Astrocyte (in vitro differentiated cells and primary cell): ENCODE measurements at regions not wholly inside any gene's neighbourhood (a gene's known extent, or its start where the extent isn't known, plus 50 kb on each side); places are given as distances from the start of the nearest gene placed in this dataset.

ENCODE experiments used
- DNase-seq: peaks from one replicate; pipeline ENCODE4 v3.0.0-alpha.2; 2010; ENCODE audit warnings: low read depth
- FAIRE-seq: peaks from 2 replicates; lab custom pipeline; 2011; peaks lifted over from hg19 to GRCh38; lab: Jason Lieb, UNC
- H2AFZ ChIP-seq: 2 replicates; pipeline ENCODE4 v1.6.0; 2012; ENCODE audit warnings: low read depth, low read length, inconsistent platforms
- H3K27ac ChIP-seq: 2 replicates; pipeline ENCODE4 v1.5.1; 2011; ENCODE audit warnings: low read depth, low read length, inconsistent platforms
- H3K27me3 ChIP-seq: 2 replicates; pipeline ENCODE4 v1.6.0; 2011; ENCODE audit warnings: low read length, inconsistent platforms; ENCODE audit not compliant: insufficient read depth
- H3K36me3 ChIP-seq: 2 replicates; pipeline ENCODE4 v1.5.1; 2011; ENCODE audit warnings: low read length, inconsistent platforms; ENCODE audit not compliant: insufficient read depth
- H3K4me1 ChIP-seq: 2 replicates; pipeline ENCODE4 v1.5.1; 2011; ENCODE audit warnings: low read length, inconsistent platforms; ENCODE audit not compliant: insufficient read depth
- H3K4me2 ChIP-seq: 2 replicates; pipeline ENCODE4 v1.6.0; 2012; ENCODE audit warnings: low read length, inconsistent platforms
- H3K4me3 ChIP-seq: 2 replicates; pipeline ENCODE4 v1.5.1; 2011; ENCODE audit warnings: low read depth, mild to moderate bottlenecking, low read length, inconsistent platforms; ENCODE audit not compliant: insufficient read depth
- H3K79me2 ChIP-seq: 2 replicates; pipeline ENCODE4 v1.6.0; 2012; ENCODE audit warnings: mild to moderate bottlenecking, low read length, inconsistent platforms; ENCODE audit not compliant: insufficient read depth
- H3K9ac ChIP-seq: 2 replicates; pipeline ENCODE4 v1.6.0; 2012; ENCODE audit warnings: mild to moderate bottlenecking, low read length, inconsistent platforms
- H3K9me3 ChIP-seq: 2 replicates; pipeline ENCODE4 v1.5.1; 2012; ENCODE audit warnings: low read depth, mild to moderate bottlenecking, low read length, inconsistent platforms; ENCODE audit not compliant: insufficient read depth
- H4K20me1 ChIP-seq: 2 replicates; pipeline ENCODE4 v1.6.0; 2012; ENCODE audit warnings: low read length, inconsistent platforms; ENCODE audit not compliant: insufficient read depth
- H3K27ac Mint-ChIP-seq: one replicate; pipeline ENCODE4 v1.8.0; 2021; ENCODE audit warnings: mild to moderate bottlenecking, mixed read lengths; ENCODE audit not compliant: unreplicated experiment
- H3K27me3 Mint-ChIP-seq: one replicate; pipeline ENCODE4 v1.8.0; 2021; ENCODE audit warnings: low read depth, mixed read lengths; ENCODE audit not compliant: unreplicated experiment
- H3K36me3 Mint-ChIP-seq: one replicate; pipeline ENCODE4 v1.8.0; 2021; ENCODE audit warnings: low read depth, mixed read lengths; ENCODE audit not compliant: unreplicated experiment
- H3K4me1 Mint-ChIP-seq: one replicate; pipeline ENCODE4 v1.8.0; 2021; ENCODE audit warnings: low read depth, mixed read lengths; ENCODE audit not compliant: unreplicated experiment
- H3K4me3 Mint-ChIP-seq: one replicate; pipeline ENCODE4 v1.8.0; 2021; ENCODE audit warnings: mild to moderate bottlenecking, moderate library complexity, mixed read lengths; ENCODE audit not compliant: unreplicated experiment
- H3K9me3 Mint-ChIP-seq: one replicate; pipeline ENCODE4 v1.8.0; 2021; ENCODE audit warnings: mild to moderate bottlenecking, mixed read lengths; ENCODE audit not compliant: unreplicated experiment
- CTCF ChIP-seq: IDR thresholded peaks from 2 replicates; pipeline ENCODE4 v1.5.1; 2011; ENCODE audit warnings: low read depth, mild to moderate bottlenecking, inconsistent platforms, low read length, moderate library complexity; ENCODE audit not compliant: insufficient read depth
- EZH2 ChIP-seq: IDR thresholded peaks from 2 replicates; pipeline ENCODE4 v1.6.1; 2012; ENCODE audit warnings: mild to moderate bottlenecking, low read length, inconsistent platforms; ENCODE audit not compliant: insufficient read depth

DNA sequence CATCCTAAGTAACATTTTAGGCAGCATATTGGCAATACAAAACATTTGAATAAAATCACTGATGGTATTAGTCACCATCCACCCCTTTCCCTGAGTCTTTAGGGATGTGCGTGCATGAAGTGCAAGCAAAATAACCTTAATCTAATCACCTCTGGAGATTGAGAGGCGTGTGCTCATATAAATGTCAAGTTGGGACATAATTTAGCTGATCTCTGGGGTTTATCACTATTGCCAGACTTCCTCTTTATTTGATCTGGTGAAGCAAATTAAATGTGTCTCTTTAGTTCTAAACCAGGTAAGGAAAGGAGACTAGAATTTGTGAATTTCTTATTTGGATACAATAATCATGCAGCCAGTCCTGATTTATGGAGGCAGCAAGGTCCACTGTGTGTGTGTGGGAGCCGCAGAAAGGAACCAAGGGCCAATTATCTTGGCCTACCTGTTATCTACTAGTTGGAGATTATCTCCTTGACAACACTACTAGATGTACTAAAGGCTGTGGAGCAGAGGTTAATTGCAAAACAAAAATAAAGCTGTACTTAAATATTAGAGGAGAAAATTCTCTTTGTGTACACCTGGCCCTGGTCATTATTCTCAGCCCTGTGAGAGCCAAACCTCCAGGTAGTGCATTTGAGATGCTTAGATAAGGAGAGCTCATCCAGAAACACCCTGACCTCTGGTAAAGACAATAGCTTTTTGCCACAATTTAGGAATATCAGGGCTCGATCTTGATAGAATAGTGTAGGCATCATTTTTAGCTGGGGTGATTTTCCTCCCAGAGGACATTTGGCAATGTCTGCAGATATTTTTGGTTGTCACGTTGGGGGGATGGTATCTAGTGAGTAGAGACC, 78.2 kb downstream of the HRH4 start:
- no peak overlapping the region for H3K27ac Mint-ChIP-seq
- no peaks in the 10 kb centered on the region for H3K27me3 Mint-ChIP-seq
- H4K20me1 ChIP-seq, result no peaks in the 10 kb centered on the region
- FAIRE-seq (no peak), DNase-seq (no peak)
- H3K4me1 Mint-ChIP-seq, result peaks cover 14% of the 10 kb centered on the region
- peaks cover 2% of the 10 kb centered on the region for H3K27me3 ChIP-seq
- no peaks in the 10 kb centered on the region for H3K36me3 Mint-ChIP-seq
- no peak overlapping the region for H3K9ac ChIP-seq
- H3K4me1 ChIP-seq, result no peaks in the 10 kb centered on the region
- no peak overlapping the region for H3K4me3 ChIP-seq
- H3K27ac ChIP-seq, result no peak overlapping the region
- H3K4me2 ChIP-seq, result no peak overlapping the region
- H2AFZ ChIP-seq, result no peak overlapping the region
- no peaks in the 10 kb centered on the region for H3K36me3 ChIP-seq
- no peaks in the 10 kb centered on the region for H3K79me2 ChIP-seq
- no peaks in the 10 kb centered on the region for H3K9me3 ChIP-seq
- TF ChIP-seq CTCF (no peak), EZH2 (no peak)
- no peak overlapping the region for H3K4me3 Mint-ChIP-seq
- peaks cover 2% of the 10 kb centered on the region for H3K9me3 Mint-ChIP-seq

- H3K4me1 ChIP-seq, result no peaks in the 10 kb centered on the region
- Mint-ChIP-seq H3K27me3 (no peaks in the 10 kb centered on the region), H3K36me3 (no peaks in the 10 kb centered on the region), H3K4me1 (peaks cover 14% of the 10 kb centered on the region), H3K4me3 (no peak overlapping the region), H3K9me3 (no peaks in the 10 kb centered on the region), H3K27ac (no peak overlapping the region)
- H3K4me2 ChIP-seq, result no peak overlapping the region
- H3K79me2 ChIP-seq, result no peaks in the 10 kb centered on the region
- no peak overlapping the region for H3K9ac ChIP-seq
- no peak for DNase-seq
- H4K20me1 ChIP-seq, result no peaks in the 10 kb centered on the region
- H2AFZ ChIP-seq, result no peak overlapping the region
- no peak overlapping the region for H3K4me3 ChIP-seq
- H3K27me3 ChIP-seq, result peaks cover 2% of the 10 kb centered on the region
- no peak for FAIRE-seq
- no peaks in the 10 kb centered on the region for H3K9me3 ChIP-seq
- TF ChIP-seq CTCF, result no peak
- H3K27ac ChIP-seq, result no peak overlapping the region
- no peaks in the 10 kb centered on the region for H3K36me3 ChIP-seq
These were observed 79.6 kb downstream of the HRH4 start for GRCh38 chr18:24539866-24540617.
